Stimulated activated CD8-positive, alpha-beta memory T cell treated with anti-CD3 and anti-CD28 coated beads, Interleukin-15, amount 100 ng/mL, for 24 hours (primary cell): ENCODE measurements at regions not wholly inside any gene's neighbourhood (a gene's known extent, or its start where the extent isn't known, plus 50 kb on each side); places are given as distances from the start of the nearest gene placed in this dataset.

Source experiments
- DNase-seq: peaks from one replicate; pipeline ENCODE4 v3.0.0-alpha.2; 2020; ENCODE audit warnings: low read depth

DNA sequence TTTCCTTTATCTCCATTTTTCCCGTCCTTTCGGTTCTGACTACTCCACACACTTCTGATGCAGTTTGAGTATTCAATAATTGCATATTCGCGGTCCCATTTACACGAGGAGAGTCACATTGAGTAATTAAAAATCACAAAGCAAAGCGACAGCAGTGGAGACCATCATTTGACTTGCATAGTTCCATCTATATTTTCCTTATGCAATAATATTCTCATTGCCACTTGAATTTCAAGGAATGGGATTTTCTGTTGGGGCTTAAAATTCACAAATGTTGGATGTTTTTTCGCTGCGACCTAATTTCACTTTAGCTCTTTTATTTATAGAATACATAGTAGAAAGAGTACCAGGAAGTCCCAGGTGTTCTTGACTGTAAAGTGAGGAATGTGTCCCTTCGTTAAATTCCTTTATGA lies 186.8 kb downstream of the ZEB2 start:
- DNase-seq = no peak

DNA sequence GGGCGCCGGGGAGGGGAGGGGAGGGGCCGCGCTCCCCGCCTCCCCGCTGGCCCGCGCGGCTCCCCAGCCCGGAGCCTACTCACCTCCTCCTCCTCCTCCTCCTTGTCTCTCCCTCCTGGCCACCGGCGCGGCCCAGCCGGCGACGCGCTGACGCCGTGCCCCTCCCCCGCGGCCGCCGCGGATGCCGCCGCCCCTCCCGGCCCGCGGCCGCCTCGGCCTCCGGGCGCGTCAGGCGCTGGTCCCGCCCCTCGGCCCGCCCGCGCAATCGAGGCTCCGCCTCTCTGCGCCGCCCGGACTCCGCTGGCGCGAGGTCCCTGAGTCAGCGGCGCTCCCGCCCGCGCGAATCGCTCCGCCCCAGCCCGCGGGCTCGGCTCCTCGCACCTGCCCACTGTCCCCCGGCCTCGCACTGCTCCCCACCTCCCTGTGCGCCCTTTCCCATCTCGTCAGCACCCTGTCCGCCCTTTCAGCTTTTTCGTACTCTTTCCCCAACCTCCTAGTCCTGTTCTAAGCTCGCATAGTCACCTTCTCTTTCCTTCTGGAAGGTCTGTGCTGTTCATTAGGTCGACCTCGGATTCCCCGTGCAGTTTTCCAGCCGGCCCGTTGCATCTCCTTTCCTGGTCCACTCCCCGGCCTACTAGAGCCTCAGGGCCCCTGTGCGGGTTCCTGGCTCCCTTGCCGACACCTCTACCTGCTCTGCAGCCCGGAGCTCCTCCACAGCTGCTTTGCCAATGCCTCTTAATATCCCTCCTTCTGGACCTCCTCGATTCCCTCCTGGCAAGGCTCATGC lies 187.4 kb downstream of the ZEB2 start:
- peak; percentile 83 for DNase-seq

DNA sequence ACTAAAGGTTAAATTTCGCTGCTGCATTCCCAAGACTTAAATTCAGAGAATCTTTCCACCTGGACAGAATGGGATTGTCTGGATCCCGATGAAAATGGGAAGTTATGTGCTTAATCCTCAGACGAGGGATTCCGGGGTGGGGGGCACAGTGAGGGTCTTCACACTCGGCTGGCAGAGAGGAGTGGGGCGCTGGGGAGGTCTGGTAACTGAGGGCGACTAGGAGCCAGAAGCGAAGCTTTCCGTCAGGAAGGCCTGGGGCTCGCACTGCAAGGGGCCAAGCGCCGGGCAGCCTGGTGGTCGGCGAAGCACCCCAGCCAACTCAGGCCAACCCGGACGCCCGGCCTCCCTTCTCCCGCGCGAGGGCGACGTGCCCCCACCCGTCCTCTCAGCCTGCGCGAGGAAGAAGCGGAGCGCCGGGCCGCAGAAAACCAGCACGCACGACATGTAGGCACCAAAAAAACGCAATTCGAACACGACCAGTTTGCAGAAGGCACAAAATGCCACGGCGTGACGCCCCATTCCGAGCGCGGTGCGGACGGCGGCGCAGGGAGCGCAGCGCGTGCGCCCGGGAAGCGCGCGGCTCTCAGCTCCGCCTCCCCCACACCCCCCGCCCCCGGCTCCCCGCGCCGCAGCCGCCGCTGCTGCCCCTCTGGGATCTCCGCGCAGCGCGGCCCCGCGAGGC lies 188.1 kb downstream of the ZEB2 start:
- DNase-seq = peak; percentile 60

DNA sequence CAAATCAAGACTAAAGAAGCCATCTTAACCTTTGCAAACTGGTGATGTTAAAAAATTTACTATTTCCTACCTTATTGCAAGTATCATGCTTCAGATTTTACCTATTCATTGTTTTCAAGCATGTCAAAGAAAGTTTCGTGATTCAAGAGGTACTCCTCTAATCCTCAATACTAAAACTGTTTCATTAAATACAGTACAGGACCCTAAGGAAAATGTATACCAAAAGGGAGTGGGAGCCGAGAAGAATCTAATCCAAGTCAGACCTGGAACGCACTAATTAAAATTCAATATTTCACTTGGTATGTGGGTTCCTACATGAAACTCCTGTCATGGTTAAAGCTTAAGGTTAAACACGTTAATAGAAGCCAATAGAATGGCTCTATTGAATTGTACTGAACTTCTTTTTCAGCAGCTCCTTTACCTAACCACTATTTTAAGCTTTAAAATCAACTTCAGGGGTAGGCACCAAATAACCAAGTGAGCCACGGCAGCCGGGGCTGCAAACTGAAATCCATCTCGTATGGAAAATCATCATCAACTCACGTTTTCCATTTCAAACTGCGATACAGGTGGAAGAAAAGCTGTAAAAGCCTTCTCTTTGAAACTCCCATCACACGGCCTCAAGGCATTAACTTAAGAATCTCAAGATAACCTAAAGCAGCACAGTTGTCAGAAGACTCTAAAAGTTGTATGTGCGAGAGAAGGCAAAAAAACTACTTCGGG lies 188.8 kb downstream of the ZEB2 start:
- no peak for DNase-seq

DNA sequence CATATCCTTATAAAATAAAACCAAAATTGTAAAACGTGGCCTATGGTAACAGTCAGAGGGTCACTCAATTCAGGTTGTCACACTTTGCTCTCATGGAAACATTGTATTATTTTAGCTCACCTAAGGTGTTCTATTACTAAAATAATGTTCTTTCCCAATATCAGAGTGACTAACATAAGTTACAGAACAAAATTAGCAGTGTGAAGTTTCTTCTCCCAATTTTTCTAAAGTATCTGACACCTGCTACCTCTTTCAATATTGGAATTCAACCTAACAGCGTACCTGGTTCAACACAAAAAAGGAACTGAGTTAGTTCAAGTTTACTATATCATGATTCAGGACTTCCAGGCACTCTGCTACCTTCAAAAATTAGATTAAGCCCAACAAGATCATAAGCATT lies 190.4 kb downstream of the ZEB2 start:
- no peak for DNase-seq

DNA sequence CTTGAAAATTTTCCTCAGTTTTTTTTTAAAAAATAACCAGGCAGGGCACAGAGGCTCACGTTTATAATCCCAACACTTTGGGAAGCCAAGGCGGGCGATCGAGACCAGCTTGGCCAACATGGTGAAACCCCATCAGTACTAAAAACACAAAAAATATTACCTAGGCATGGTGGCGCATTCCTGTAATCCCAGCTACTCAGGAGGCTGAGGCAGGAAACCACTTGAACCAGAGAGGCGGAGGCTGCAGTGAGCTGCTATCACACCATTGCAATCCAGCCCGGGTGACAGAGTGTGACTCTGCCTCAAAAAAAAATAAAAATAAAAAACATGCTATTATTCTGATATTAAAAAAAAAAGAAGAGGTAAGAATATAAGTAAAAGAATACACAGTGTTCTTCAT lies 191.0 kb downstream of the ZEB2 start:
- DNase-seq = no peak

DNA sequence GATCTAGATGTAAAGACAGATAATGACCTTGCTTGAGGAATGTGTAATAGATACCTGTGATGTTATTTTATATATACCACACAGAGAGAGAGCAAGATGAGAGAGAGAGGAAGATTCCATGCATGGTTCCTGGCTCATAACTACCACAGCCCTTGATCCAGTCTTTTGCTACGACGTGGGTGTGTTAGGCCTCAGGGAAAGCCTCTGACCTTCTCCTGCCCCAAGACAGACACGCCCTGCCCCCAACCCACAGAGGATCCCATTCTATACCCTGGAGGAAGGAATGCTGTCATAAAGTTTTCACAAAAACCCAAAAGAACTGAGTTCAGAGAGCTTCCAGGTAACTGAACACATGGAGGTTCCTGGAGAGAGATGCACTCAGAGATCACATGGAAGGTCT lies 193.1 kb downstream of the ZEB2 start:
- no peak for DNase-seq

DNA sequence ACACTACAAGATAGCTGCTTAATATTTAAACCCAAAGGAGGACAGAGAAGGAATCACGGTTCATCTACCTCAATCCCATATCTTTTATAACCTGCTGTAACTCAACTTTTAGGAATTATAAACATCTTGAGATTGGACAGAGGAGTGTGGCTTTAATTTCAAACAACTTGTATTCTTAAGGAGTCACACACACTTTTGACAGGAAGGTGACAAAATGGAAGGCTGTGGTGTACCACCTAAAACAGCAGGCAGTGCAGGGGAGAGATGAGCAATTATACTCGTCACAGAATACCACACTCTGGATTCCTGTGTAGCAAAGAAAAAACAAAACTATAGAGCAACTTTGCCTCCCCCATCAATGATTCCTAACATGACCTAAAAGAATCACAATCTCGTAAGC lies 194.8 kb downstream of the ZEB2 start:
- no peak for DNase-seq

DNA sequence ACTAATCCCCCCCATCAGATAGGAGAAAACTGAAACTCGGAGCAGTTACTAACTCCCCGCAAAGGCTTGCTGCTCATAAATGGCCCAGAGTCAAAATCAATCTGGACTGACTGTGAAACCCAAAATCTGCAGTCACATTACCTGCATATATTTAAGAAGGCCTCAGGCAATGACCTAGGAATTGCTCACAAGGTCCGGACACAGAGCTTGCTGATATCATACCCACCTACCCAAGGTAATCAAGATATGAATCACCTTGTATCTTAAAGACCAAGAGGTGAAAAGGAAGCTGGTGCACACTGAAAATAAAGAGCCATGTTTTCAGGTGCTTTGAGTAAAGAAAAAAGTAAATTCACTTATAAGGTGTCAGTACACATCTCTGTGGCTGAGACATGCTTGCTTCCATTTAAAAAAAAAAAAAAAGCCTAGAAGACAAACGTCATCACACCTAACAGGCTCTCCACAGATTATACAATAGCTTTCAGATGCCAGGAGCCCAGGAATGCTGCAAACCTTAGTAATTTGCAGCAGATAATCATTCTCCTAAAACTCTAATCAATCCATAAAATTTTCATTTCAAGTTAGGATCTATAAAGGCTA lies 195.4 kb downstream of the ZEB2 start:
- no peak for DNase-seq

DNA sequence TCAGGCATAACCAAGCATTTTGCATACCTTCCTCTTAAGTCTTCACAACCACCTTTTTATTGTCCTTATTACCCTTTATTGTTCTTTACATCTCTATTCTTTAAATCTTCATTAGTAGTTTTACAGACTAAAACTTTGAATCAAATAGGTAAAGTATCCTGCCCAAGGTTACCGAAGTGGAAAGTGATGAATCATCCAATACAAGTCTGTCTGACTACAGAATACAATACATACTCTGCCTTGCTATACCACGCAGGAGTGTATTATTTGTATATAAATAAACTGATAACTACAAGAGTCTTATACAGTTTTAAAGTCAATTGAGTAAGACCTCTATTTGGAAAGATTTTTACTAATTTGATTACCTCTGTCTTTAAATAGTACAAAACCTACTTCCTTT lies 196.0 kb downstream of the ZEB2 start:
- DNase-seq = no peak

DNA sequence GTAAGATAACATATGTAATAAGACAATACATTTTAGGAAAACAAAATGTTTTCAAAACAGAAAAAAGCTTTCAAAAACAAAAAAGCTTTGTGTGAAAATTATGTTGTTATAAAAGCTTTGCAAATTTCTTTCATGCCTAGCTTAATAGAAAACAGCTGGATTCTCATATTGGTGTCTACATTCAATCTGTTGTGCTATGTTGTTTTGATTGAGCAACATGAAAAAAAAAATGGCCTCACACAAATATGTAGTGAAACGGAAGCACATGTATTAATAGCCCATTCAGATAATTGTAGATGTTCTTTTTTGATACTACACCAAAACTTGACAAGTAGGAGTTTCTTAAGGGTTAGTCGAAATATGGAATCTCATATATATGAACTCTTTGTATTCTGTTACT lies 197.5 kb downstream of the ZEB2 start:
- no peak for DNase-seq

DNA sequence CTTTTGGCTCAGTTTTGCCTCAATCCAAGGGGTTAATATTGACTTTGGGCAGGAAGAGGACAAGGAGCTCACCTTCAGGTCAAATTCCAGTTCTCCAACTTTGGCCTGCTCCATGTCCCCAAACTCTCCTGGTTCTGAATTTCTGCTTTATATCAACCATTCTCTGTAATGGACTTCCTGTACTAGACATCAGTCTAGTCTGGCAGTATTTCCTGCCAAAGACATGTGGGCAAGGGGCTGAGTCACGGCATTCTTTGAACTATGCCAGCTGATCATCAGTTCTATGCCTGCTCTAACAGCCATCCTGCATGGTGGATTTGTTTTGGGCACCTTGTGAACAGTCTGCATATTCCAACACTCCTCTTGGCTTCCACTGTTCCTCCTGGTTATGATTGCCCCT lies 199.4 kb downstream of the ZEB2 start:
- no peak for DNase-seq

DNA sequence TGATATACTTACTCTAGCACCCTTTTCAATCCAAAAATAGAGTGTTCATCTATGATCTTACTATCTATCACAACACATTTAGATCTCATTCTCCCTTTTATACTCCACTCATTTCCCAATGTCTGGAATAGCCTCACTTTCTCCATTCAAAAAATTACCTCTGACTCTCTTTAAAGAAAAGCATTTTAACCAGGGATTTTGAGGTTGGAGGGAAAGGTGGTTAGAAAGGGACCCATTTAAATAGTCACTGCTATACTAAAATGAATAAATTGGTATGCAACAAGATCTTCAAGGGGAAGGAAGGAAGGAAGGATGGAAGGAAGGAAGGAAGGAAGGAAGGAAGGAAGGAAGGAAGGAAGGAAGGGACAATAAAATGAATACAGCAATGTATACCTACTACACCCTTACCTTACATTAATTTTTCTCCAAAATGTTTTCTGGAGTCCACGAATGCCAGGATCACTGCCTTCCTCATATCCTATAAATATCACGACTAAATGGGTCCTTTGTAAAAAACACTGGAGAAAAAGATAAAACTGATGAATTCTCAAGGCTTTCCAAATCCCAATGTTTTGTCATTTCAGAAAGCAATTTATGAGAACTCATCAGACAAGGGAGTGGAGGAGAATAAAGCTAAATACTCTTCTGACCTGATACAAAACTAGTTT lies 202.7 kb downstream of the ZEB2 start:
- no peak for DNase-seq

DNA sequence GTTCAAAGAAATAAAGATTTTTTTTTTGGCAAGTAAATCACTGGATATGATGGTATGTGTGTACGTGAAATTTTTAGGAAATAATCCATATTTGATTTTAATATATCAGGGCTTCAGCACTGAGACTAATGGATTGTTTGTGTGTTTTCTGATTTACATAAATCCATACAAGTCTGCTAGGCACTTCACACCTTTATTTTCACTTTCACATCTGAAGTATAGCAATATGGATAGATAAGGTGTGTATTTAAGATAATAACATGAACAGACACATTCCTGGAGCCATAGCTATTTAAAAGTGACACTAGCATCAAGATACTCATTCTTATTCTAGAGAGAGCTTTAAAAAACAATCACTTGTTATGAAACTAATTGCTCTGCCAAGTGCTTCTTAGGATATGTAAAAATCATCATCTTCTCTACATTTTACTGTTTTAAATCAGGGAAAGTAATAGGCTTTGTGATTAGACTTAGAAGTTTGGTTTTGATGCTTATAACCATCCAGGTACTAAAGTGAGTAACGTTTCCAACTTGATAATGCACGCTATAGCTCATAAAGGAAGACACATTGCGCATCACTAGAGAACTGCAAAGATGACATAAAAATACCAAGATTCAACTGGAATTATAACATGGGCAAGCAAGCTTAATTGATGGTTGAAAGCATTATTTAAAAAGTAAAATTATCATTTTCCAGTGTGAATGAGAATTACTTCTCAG lies 208.9 kb downstream of the ZEB2 start:
- no peak for DNase-seq

DNA sequence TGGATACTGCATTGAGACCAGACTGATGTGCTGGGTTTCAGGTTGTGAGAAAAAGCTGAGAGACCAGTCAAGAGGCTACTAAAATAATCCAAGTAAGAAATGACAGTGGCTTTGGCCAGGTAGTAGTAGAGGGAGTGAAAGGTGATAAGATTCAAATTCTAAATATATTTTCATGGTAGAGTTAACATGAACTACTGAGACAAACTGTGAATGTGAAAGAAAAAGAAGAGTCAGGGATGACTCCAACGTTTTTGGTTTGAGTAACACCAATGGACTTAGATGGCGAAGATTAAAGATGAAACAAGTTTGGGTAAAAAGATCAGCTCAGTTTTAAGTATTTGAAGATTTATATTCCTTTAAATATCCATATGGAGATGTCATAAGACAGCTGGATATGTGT lies 209.4 kb downstream of the ZEB2 start:
- DNase-seq = no peak

DNA sequence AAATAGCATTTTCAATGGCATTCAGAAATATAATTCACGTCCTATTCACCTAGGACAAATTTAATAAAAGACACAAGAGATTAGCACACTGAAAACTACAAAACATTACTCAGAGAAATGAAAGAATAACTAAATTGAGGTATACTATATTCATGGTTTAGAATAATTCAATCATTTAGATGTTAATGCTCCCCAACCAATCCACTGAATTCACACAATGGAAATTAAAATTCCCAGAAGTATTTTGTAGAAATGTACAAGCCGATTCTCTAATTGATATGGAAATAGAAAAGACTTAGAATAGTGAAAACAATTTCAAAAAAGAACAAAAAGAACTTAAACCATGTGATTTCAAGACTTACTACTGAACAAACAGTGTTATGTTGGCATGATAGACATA lies 212.2 kb downstream of the ZEB2 start:
- DNase-seq = no peak

DNA sequence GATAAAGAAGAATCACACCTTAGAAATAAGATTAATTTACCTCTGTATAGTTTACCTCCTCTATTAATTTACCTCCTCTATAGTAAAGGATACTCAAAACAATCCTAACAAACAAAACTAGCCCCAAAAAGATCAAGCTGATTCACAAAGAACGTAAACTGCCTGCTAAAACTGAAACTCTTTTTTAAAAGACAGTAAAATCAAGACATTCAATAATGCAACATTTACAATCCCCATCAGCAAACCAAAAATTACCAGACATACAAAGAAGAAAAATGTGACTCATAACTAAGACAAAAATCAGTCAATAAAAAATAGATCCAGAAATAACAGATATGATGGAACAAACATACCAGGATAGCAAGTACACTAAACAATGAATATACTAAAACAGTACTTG lies 215.7 kb downstream of the ZEB2 start:
- no peak for DNase-seq

DNA sequence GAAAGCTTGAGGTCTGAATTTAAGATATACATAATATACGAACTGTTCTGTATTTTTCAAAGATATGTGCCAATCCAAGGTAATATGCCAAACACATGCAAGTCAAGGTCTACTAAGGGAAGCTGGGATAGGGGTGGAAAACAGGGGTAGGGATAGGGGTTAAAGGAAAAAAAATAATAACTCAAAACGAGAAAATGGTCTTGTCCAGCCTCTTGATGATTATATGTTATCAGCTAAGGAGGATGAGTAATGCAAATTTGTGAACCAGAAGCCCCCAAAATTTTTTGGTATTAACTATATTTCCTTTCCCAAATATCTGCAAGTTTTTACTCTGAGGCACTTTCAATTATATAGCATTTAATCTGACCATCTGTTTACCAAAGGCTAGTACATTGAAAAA lies 219.3 kb downstream of the ZEB2 start:
- DNase-seq = no peak

DNA sequence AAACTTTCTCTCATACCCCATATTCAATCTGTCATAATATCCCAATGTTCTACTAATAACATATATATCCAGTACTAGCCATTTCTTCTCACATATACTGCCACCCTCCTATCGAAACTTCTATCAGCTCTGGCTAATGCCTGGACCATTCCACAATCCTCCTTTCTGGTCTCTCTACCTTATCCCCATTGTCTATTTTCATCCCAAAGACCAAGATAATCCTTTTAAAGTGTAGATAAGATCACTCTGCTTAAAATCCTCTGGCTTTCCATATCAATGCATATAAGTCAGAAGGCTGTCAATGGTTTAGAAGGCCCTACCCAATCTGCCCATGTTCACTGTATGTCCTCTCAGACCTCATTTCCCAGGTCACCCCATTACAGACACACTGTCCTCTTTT lies 229.6 kb downstream of the ZEB2 start:
- DNase-seq = no peak

DNA sequence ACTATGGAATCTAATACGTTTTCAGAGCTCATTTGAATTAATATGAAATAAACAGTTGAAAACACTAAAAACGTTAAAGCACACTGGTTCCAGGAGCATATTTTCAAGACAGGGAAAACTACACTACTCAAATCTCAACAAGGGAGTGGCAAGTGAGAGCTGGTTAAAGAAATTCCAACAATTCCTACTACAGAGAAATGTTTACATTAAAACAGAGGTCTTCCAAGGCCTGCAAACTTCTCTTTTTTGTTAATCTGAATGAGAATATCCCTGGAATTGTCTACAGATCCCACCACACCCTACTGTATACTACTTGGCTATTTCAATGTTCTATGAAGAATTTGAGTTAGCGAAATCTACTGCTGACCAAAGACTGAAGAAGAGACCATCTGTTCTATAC lies 231.5 kb downstream of the ZEB2 start:
- no peak for DNase-seq

DNA sequence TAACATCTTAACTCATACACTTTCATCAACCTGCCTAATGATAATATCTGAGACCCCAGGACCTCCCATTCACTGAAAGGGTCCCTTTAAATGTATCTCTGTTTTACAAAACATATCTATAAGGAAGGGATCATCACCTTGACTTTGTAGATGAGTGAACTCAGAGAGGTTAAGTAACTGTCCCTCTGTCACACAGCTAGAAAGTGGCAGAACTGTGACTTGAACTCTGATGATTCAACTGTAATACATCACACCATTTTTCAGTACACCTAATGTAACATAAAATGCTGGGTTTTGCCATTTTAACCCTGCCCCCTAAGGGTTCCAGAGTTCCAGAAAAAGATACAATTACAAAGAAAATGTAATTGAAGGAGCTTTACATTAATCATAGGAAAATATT lies 234.6 kb downstream of the ZEB2 start:
- DNase-seq = no peak

DNA sequence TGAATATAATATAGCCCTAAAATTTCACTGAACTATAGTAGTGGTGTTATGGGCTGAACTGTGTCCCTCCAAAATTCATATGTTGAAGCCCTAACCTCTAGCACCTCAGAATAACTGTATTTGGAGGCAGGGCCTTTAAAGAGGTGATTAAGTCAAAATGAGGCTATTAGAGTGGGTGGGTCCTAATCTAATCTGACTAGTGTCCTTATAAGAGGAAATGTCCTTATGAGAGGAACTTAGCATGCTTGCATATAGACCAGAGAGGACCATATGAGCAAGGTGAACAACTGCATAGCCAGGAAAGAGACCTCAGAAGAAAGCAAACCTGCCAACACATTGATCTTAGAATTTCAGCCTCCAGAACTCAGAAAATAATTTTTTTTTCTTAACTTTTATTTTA lies 238.4 kb downstream of the ZEB2 start:
- no peak for DNase-seq
